ENCODE measurements at regions not wholly inside any gene's neighbourhood (a gene's known extent, or its start where the extent isn't known, plus 50 kb on each side); places are given as distances from the start of the nearest gene placed in this dataset.

DNA sequence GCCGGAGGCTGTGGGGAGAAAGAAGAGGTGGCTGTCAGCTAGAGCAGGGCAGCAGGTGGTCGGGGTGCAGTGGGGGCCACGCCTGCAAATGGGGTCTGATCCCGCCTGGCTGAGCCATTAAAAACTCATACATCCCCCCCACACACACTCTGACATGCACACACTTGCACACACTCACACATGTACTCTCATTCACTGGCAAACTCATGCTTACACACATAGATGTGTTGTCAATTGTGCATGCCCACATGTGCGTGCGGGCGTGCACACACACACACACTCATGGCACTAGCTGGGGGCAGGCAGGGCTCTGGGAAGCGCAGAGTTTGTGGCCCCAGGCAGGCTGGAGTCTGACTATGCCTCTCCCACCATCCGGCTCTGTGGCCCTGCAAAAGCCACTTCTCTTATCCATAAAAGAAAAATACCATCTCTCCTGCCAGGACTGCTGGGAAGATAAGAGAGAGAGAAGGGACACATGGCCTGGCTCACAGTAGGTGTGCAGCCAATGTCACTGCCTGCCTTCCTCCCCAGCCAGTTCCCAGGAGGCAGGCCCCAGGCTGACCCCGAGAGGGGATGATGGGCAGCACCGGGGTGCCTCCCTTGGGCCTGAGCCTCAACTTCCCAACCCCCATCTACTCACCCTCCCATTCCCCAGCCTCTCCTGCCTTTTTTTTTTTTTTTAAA, 163.5 kb upstream of the LINGO1 start:
- Histone ChIP-seq H3K27me3 (ENCODE audit: control insufficient read depth, insufficient read depth, low read length) (no peaks in the 10 kb centered on the region), H3K4me3 (ENCODE audit: low read depth, low read length) (no peak overlapping the region), H3K36me3 (ENCODE audit: control insufficient read depth, insufficient read depth, low read length) (no peaks in the 10 kb centered on the region)
- DNase-seq (ENCODE audit: low read depth), result no peak
- TF ChIP-seq, protein P1, sequence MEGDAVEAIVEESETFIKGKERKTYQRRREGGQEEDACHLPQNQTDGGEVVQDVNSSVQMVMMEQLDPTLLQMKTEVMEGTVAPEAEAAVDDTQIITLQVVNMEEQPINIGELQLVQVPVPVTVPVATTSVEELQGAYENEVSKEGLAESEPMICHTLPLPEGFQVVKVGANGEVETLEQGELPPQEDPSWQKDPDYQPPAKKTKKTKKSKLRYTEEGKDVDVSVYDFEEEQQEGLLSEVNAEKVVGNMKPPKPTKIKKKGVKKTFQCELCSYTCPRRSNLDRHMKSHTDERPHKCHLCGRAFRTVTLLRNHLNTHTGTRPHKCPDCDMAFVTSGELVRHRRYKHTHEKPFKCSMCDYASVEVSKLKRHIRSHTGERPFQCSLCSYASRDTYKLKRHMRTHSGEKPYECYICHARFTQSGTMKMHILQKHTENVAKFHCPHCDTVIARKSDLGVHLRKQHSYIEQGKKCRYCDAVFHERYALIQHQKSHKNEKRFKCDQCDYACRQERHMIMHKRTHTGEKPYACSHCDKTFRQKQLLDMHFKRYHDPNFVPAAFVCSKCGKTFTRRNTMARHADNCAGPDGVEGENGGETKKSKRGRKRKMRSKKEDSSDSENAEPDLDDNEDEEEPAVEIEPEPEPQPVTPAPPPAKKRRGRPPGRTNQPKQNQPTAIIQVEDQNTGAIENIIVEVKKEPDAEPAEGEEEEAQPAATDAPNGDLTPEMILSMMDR (IDR thresholded peaks at IDR 0.05; ENCODE audit: insufficient read depth, low read length, severe bottlenecking), result no peak
- FAIRE-seq, result no peak

DNA sequence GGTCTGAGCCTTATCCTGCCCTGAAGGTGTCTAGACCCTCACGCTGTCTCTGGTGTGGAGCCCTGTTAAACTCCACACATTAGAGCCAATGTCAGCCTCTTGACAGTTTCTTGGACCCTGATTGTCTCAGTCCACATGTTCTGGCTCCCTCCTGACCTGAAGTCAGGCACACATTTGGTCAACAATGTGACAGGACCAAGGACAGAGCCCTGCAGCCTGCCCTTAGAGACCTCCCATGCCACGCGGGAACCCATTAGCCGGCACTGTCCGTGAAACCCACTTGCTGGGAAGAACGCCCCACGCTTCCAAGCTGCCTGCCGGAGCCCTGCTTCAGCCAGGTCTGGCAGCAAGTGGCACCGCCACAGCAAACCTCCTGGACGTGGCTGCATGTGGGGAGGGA, 162.7 kb upstream of the LINGO1 start:
- no peaks in the 10 kb centered on the region for H3K27me3 ChIP-seq (ENCODE audit: control insufficient read depth, insufficient read depth, low read length)
- TF ChIP-seq, protein P1 (IDR thresholded peaks at IDR 0.05; ENCODE audit: insufficient read depth, low read length, severe bottlenecking), result no peak
- H3K36me3 ChIP-seq (ENCODE audit: control insufficient read depth, insufficient read depth, low read length), result no peaks in the 10 kb centered on the region
- DNase-seq (ENCODE audit: low read depth) (no peak), FAIRE-seq (peak; percentile 55)
- no peak overlapping the region for H3K4me3 ChIP-seq (ENCODE audit: low read depth, low read length)

DNA sequence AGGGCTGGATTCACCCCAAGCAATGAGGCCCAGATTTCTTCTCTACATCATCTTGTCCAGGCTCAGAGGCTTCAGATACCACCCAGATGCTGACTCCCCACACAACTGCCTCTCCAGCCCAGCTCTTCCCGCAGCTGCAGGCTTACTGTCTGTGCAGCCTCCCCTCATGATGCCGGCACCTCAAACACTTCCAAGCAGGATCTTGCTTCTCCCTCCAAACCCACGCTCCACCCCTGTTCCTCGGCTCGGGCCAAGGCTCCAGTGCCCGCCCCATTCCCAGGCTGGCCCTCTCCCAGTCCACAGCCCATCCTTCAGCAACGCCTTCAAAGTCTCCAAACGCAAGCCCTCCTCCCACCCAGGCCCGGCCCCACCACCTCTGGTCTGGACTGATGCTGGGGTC, 159.2 kb upstream of the LINGO1 start:
- TF ChIP-seq, protein P1 (IDR thresholded peaks at IDR 0.05; ENCODE audit: insufficient read depth, low read length, severe bottlenecking), result no peak
- Histone ChIP-seq H3K27me3 (ENCODE audit: control insufficient read depth, insufficient read depth, low read length) (no peaks in the 10 kb centered on the region), H3K4me3 (ENCODE audit: low read depth, low read length) (no peak overlapping the region), H3K36me3 (ENCODE audit: control insufficient read depth, insufficient read depth, low read length) (no peaks in the 10 kb centered on the region)
- FAIRE-seq, result no peak
- no peak for DNase-seq (ENCODE audit: low read depth)

DNA sequence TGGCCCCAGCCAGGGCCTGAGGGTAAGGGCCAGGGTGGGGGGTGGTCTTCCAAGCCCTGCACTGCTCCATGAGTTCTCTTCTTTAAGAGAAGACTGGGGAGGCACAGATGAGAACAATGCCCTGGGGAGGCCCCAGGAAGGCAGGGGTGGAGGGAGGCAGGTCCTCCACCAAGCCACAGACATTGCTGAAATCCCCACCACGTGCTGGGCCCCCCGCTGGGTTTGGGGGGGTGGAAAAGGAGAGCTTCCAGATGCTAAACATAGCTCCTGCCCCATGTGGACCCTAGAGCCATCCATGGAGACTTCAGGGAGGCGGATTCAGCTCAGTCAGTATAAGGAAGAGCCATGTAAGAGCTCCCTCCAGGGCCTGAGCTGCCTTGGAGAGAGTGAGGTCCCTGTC, 157.8 kb upstream of the LINGO1 start:
- no peak for FAIRE-seq
- TF ChIP-seq, protein P1 (IDR thresholded peaks at IDR 0.05; ENCODE audit: insufficient read depth, low read length, severe bottlenecking), result no peak

DNA sequence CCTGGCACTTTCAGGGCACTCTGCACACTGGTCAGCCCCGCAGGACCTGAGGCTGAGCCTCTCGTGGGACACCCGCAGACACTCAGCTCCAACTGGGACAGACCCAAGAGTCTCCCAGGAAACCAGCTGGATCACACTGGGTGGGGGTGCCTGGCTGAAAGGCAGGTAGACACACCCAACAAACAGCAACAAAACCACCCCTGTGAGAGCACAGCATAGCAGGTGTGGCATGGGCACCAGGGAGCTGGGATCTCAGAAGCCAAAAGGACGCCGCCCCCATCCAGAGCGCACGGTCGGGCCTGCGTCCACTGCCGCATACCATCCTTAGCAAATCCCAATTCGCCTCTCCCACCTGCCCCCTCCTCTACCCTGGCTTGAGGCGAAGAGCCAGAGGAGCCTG, 154.2 kb upstream of the LINGO1 start:
- Histone ChIP-seq H3K4me3 (ENCODE audit: low read depth, low read length) (no peak overlapping the region), H3K36me3 (ENCODE audit: control insufficient read depth, insufficient read depth, low read length) (no peaks in the 10 kb centered on the region), H3K27me3 (ENCODE audit: control insufficient read depth, insufficient read depth, low read length) (no peaks in the 10 kb centered on the region)
- TF ChIP-seq, protein P1 (IDR thresholded peaks at IDR 0.05; ENCODE audit: insufficient read depth, low read length, severe bottlenecking), result no peak
- no peak for DNase-seq (ENCODE audit: low read depth)
- FAIRE-seq, result no peak

More for the DNA sequence above, 157.8 kb upstream of the LINGO1 start:
- H3K27me3 ChIP-seq (ENCODE audit: control insufficient read depth, insufficient read depth, low read length), result no peaks in the 10 kb centered on the region
- no peaks in the 10 kb centered on the region for H3K36me3 ChIP-seq (ENCODE audit: control insufficient read depth, insufficient read depth, low read length)
- no peak for DNase-seq (ENCODE audit: low read depth)
- no peak overlapping the region for H3K4me3 ChIP-seq (ENCODE audit: low read depth, low read length)
